ENCODE measurements at regions not wholly inside any gene's neighbourhood (a gene's known extent, or its start where the extent isn't known, plus 50 kb on each side); places are given as distances from the start of the nearest gene placed in this dataset.
A peak's percentile ranks its signal among the peaks of the same experiment; 100 is the strongest.

DNA sequence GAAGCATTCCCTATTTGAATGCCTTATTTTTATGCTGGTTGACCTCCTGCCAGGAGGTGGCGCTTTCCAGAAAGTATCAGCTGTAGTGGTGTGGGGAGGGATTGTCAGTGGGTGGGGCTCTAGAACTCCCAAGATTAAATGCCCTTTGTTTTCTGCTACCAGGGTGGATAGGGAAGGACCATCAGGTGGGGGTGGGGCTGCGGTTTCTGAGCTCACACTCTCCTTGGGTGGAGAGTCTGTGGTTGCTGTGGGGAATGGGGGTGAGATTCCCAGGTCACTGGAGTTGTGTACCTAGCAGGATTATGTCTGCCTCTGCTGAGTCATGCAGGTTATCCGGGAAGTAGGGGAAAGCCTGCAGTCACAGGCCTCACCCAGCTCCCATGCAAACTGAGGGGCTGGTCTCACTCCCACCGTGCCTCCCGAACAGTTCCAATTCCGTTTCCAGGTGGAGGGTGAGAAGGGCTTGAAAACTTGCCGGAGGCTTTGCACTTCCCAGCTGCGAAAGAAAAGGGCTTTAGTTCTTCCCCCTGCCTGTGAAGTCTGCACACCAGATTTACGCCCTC, 68.3 kb downstream of the ALG10B start:
- Histone ChIP-seq H3K4me2 (ENCODE audit: insufficient read depth, low read length) (no peak overlapping the region), H3K79me2 (ENCODE audit: control insufficient read depth, insufficient read depth, low read length) (no peaks in the 10 kb centered on the region), H3K9me3 (replicated peaks; ENCODE audit: control insufficient read depth, insufficient read depth, low read depth, low read length) (no peaks in the 10 kb centered on the region), H3K4me3 (no peak overlapping the region), H3K27me3 (ENCODE audit: control insufficient read depth in 2 of 2, insufficient read depth in 2 of 2, low read length in 2 of 2) (no peaks in the 10 kb centered on the region), H3K9ac (ENCODE audit: insufficient read depth in 1 of 2, low read depth in 2 of 2, low read length in 2 of 2) (no peak overlapping the region), H3K4me1 (replicated peaks in 1 of 2; ENCODE audit: control insufficient read depth in 2 of 2, insufficient read depth in 2 of 2, low read length in 2 of 2) (no peaks in the 10 kb centered on the region), H3K9me1 (ENCODE audit: control insufficient read depth, insufficient read depth, low read length) (no peaks in the 10 kb centered on the region), H4K20me1 (replicated peaks; ENCODE audit: control insufficient read depth, insufficient read depth, low read length) (no peaks in the 10 kb centered on the region), H2AFZ (ENCODE audit: low read depth, low read length) (no peak overlapping the region), H3K36me3 (ENCODE audit: control insufficient read depth, insufficient read depth, low read length) (no peaks in the 10 kb centered on the region), H3K27ac (ENCODE audit: extremely low read depth, low read depth, low read length) (no peak overlapping the region)
- intact Hi-C loops (cut with micrococcal nuclease) (no loop called here), in situ Hi-C loops (cut with MboI) (no loop called here)
- BruUV-seq (replicated peaks), result no TSS peak
- no peak for ATAC-seq
- WGBS (ENCODE audit: insufficient coverage, low coverage, missing lambda C conversion rate), result under 1% methylated on average over 8 of the region's 9 CpGs
- DNase-seq (ENCODE audit: extremely low read depth in 1 of 4, low spot score in 3 of 4), result peak in 1 of 4 experiments; percentile 1
- ChIA-PET CTCF (ENCODE audit: low intra/inter-chr PET ratio) (no interaction called here), POLR2A (no interaction called here)
- FAIRE-seq, result no peak
- no peak for TF ChIP-seq ZNF644 (tag; IDR thresholded peaks at IDR 0.05; ENCODE audit: low read depth)
- no peak for TF ChIP-seq SOX6 (IDR thresholded peaks at IDR 0.05)
- TF ChIP-seq, protein P1, sequence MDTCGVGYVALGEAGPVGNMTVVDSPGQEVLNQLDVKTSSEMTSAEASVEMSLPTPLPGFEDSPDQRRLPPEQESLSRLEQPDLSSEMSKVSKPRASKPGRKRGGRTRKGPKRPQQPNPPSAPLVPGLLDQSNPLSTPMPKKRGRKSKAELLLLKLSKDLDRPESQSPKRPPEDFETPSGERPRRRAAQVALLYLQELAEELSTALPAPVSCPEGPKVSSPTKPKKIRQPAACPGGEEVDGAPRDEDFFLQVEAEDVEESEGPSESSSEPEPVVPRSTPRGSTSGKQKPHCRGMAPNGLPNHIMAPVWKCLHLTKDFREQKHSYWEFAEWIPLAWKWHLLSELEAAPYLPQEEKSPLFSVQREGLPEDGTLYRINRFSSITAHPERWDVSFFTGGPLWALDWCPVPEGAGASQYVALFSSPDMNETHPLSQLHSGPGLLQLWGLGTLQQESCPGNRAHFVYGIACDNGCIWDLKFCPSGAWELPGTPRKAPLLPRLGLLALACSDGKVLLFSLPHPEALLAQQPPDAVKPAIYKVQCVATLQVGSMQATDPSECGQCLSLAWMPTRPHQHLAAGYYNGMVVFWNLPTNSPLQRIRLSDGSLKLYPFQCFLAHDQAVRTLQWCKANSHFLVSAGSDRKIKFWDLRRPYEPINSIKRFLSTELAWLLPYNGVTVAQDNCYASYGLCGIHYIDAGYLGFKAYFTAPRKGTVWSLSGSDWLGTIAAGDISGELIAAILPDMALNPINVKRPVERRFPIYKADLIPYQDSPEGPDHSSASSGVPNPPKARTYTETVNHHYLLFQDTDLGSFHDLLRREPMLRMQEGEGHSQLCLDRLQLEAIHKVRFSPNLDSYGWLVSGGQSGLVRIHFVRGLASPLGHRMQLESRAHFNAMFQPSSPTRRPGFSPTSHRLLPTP (IDR thresholded peaks at IDR 0.05; ENCODE audit: borderline replicate concordance, extremely low read depth, insufficient read length), result no peak
- TF ChIP-seq RBM17 (IDR thresholded peaks at IDR 0.05; ENCODE audit: borderline replicate concordance, low read depth, low read length), result no peak
- TF ChIP-seq, protein P2, sequence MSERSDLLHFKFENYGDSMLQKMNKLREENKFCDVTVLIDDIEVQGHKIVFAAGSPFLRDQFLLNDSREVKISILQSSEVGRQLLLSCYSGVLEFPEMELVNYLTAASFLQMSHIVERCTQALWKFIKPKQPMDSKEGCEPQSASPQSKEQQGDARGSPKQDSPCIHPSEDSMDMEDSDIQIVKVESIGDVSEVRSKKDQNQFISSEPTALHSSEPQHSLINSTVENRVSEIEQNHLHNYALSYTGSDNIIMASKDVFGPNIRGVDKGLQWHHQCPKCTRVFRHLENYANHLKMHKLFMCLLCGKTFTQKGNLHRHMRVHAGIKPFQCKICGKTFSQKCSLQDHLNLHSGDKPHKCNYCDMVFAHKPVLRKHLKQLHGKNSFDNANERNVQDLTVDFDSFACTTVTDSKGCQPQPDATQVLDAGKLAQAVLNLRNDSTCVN (CRISPR knock-in tag; IDR thresholded peaks at IDR 0.05), result no peak
